ENCODE measurements at regions not wholly inside any gene's neighbourhood (a gene's known extent, or its start where the extent isn't known, plus 50 kb on each side); places are given as distances from the start of the nearest gene placed in this dataset.

DNA sequence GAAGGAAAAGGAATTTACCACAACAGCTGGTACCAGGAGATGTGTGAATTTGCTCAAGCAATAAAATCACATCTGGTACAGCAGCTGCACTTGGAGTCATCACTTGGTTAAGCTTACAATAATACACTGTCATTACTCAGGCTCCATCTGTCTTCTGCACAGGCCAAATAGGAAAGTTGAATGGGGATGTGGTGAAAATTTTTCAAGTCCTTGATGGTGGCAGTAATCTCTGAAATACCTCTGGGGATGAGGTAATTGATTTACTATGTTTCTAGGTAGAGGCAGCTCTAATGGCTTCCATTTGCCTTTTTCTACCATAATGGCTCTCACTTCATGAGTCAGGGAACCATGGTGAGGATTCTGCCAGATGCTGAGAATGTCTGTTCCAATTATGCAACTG is 206.8 kb upstream of the ATP10B start:
- DNase-seq (ENCODE audit: low spot score in 2 of 2), result no peak
- intact Hi-C loops (cut with DNase I; ENCODE audit: low total_unique reads), result no loop called here
- TF ChIP-seq, protein P1, sequence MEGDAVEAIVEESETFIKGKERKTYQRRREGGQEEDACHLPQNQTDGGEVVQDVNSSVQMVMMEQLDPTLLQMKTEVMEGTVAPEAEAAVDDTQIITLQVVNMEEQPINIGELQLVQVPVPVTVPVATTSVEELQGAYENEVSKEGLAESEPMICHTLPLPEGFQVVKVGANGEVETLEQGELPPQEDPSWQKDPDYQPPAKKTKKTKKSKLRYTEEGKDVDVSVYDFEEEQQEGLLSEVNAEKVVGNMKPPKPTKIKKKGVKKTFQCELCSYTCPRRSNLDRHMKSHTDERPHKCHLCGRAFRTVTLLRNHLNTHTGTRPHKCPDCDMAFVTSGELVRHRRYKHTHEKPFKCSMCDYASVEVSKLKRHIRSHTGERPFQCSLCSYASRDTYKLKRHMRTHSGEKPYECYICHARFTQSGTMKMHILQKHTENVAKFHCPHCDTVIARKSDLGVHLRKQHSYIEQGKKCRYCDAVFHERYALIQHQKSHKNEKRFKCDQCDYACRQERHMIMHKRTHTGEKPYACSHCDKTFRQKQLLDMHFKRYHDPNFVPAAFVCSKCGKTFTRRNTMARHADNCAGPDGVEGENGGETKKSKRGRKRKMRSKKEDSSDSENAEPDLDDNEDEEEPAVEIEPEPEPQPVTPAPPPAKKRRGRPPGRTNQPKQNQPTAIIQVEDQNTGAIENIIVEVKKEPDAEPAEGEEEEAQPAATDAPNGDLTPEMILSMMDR (IDR thresholded peaks at IDR 0.05), result no peak
- no peak for TF ChIP-seq POLR2A (IDR thresholded peaks at IDR 0.05)

DNA sequence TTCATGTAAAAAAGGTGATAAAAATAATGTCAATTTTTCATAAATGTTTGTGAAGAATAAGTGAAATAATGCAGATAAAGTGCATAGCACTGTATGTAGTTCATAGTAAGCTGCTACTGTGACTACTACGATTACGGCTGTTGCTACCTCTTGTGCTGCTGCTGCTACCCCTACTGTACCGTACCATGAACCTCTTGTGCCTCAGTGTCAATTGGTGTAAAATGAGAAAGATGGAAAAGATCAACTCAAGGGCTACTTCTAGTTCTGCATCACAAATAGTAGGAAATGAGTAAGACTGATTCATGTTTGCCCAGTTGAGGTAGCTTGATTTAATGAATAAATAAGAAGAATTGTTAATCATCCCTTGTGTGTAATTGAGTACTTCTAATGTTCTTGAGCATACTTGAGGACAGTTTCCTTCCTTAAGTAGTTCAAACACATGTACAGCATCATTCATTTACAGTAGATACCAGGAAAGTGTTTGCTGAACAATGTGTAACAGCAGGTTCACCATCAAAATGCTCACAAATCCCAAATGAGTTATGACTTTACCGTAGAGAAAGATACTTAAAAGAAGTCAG is 200.0 kb upstream of the ATP10B start:
- no peak for DNase-seq (ENCODE audit: low spot score in 2 of 2)
- 80 to 82% methylated on average over 4 of the region's 4 CpGs for WGBS, 2 donors
- no peak for TF ChIP-seq POLR2A (IDR thresholded peaks at IDR 0.05)
- TF ChIP-seq, protein P1 (IDR thresholded peaks at IDR 0.05), result no peak
- no peak overlapping the region for H3K4me3 ChIP-seq (ENCODE audit: low read depth, poor library complexity, severe bottlenecking)
- intact Hi-C loops (cut with DNase I; ENCODE audit: low total_unique reads), result no loop called here

More for the DNA sequence above, 206.8 kb upstream of the ATP10B start:
- no peak overlapping the region for H3K4me3 ChIP-seq (ENCODE audit: low read depth, poor library complexity, severe bottlenecking)

DNA sequence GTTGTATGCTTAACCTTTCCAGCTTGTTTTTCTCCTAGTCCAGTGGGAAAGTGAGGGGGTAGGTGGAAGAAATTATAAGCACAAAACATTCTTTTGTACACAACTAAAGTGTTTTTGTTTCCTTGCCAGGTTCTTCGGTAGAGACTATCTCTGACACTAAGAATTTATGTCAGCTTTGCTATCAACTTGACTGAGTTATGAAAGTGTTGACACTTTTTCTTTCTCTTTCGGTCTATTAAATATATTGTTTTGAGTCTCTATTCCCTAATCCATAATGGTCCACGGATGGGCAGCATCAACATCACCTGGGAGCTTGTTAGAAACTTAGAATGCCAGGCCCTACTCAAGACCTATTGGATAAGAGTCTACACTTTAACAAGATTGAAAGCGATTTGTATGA is 195.0 kb upstream of the ATP10B start:
- H3K4me3 ChIP-seq (ENCODE audit: low read depth, poor library complexity, severe bottlenecking), result no peak overlapping the region
- TF ChIP-seq, protein P1 (IDR thresholded peaks at IDR 0.05), result no peak
- TF ChIP-seq POLR2A (IDR thresholded peaks at IDR 0.05), result no peak
- no peak for DNase-seq (ENCODE audit: low spot score in 2 of 2)
- intact Hi-C loops (cut with DNase I; ENCODE audit: low total_unique reads), result no loop called here
- WGBS, 2 donors, result 64 to 68% methylated on average over 4 of the region's 4 CpGs

DNA sequence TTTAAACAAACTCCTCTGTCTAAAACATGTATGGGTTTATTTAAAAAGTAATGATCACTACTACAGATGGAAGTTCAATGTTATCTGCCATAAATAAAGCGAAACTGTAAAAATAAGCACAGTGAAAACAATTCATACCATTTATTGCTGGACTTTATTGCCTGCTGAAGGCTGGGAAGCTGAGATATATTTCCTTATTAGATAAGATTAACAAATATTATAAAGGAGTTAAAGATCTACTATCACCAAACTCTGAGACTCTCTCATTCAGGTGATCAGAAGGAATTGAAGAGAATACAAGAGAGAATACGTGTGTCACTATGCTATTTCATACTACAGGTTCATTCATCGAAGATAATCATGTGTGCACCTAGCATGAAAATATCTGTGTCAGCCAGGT is 190.9 kb upstream of the ATP10B start:
- no peak overlapping the region for H3K4me3 ChIP-seq (ENCODE audit: low read depth, poor library complexity, severe bottlenecking)
- intact Hi-C loops (cut with DNase I; ENCODE audit: low total_unique reads), result no loop called here
- TF ChIP-seq, protein P1 (IDR thresholded peaks at IDR 0.05), result no peak
- no peak for TF ChIP-seq POLR2A (IDR thresholded peaks at IDR 0.05)
- DNase-seq (ENCODE audit: low spot score in 2 of 2), result no peak
- WGBS, 2 donors, result 89 to 92% methylated on average over 3 of the region's 3 CpGs

DNA sequence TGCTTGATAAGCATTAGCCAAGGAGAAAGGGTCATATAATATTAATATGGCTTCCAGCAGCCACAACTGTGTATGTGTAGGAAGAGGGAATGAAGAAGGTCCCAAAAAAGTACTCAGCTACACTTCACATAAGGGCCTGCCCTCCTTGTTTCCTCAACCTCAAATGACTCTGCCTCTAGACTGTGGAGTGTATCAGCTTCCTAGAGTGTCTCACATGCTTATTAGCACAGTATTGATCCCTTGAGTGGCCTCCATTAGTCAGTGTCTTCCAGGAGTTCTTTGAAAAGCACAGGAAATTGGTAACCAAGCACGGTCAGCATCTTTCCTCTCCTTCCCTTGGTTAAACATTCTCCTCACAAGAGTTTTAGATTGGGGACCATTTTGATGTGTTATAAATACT is 190.4 kb upstream of the ATP10B start:
- 75 to 86% methylated on average over 1 of the region's 1 CpG for WGBS, 2 donors
- H3K4me3 ChIP-seq (ENCODE audit: low read depth, poor library complexity, severe bottlenecking), result no peak overlapping the region
- DNase-seq (ENCODE audit: low spot score in 2 of 2), result no peak
- TF ChIP-seq, protein P1 (IDR thresholded peaks at IDR 0.05), result no peak
- TF ChIP-seq POLR2A (IDR thresholded peaks at IDR 0.05), result no peak
- intact Hi-C loops (cut with DNase I; ENCODE audit: low total_unique reads), result no loop called here

DNA sequence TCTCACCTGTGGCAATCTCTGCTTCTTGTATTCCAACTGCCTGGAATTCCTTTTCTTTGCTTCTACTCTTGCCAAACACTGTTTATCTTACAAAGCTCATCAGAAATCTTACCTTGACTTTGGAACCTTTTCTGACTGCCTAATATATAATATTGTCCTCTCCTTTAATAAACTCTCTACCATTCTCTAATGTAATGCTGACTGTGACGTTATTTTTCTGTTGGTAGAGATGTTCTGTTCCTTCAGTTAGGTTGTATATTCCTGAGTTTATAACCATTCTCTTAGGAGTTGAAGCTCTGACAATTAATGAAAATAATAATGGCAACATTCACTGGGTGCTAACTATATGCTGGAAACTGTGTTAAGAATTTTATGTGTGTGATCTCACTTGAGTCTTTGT is 188.8 kb upstream of the ATP10B start:
- DNase-seq (ENCODE audit: low spot score in 2 of 2), result no peak
- 74 to 76% methylated on average over 1 of the region's 1 CpG for WGBS, 2 donors
- H3K4me3 ChIP-seq (ENCODE audit: low read depth, poor library complexity, severe bottlenecking), result no peak overlapping the region
- intact Hi-C loops (cut with DNase I; ENCODE audit: low total_unique reads), result no loop called here
- TF ChIP-seq, protein P1 (IDR thresholded peaks at IDR 0.05), result no peak
- TF ChIP-seq POLR2A (IDR thresholded peaks at IDR 0.05), result no peak

All from lower leg skin (tissue), 4 donors.